T-helper 1 cell treated with Interleukin-12 subunit alpha and Interleukin-12 subunit beta and Interleukin-4 antibody, amounts not matched to agents 30 ng/mL and 1 ng/mL, for 36 hours (primary cell): ENCODE measurements at regions not wholly inside any gene's neighbourhood (a gene's known extent, or its start where the extent isn't known, plus 50 kb on each side); places are given as distances from the start of the nearest gene placed in this dataset.
"Not testable (repeated sequence)": the region's sequence is repeated elsewhere in the genome, so short reads cannot be mapped to it uniquely, and the experiment has no call there.

Source experiments
- intact Hi-C: fragments of 100-400 bp; cut with micrococcal nuclease; formaldehyde crosslinking; loops from one replicate; pipeline ENCODE4 v1.15.1; 2024

DNA sequence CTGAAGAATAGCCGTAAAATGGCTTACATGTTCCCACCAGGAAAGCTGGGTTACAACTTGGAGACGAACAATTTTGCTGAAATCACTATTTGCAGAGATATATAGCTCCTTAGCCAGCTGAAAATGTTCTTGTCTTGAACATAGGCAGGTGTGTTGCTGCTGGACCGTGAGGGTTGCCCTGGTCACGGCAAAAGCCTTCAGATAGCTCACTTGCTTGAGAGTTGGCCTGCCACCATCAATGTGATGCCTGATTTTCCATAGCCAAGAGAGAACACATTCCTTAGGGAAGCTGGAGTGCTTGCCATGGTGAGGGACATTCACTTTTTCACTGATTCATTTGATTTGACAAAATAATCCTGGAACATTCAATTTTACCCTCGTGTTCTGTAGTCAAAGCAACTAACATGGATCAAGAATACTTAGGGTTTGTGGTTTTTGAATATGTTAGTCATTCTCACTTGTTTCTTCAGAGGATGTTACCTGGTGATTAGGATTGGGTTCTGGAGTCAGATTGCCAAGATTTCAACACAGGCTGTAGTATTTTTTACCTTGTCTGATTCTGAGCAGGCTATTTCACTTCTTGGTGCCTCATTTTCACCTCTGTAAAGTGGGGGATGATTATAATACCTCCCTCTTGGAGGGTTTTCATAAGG lies 536.9 kb downstream of the RAPGEF2 start:
- intact Hi-C loops = no loop called here

DNA sequence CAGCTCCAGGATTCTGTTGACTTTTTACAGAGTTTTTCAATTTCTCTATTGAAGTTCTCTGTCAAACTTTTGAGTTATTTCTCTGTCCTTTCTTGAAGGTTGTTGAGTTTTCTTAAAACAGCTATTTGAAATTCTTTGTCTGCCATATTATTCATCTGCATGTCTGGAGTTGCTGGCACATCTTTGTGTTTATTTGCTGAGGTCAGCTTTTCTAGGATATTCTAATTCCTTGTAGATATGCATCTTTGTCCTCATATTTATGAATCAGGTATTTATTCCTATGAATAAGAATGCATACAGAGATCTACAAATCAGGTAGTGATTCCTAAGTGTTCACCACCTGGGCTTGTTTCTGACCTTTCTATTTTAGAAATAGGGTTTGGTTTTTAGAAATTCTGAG lies 546.4 kb downstream of the RAPGEF2 start:
- intact Hi-C loops = no loop called here

DNA sequence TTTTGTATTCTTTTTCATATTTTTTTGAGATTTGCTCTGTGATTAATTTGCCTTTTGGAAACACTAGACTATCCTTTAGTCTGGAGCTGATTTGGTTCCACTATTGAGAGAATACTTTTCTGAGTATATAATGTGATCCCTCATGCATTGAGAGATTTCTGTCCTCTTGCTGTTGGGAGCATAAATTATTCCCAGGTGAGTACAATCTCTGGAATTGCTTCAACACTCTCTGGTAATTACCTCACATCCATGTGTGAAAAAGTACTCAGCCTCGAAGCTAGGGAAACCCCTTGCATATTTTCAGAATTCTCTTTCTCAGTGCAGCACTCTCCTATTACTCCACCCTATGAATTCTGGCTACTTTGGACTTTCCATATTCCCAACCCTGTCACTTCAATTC lies 550.0 kb downstream of the RAPGEF2 start:
- intact Hi-C loops = no loop called here

DNA sequence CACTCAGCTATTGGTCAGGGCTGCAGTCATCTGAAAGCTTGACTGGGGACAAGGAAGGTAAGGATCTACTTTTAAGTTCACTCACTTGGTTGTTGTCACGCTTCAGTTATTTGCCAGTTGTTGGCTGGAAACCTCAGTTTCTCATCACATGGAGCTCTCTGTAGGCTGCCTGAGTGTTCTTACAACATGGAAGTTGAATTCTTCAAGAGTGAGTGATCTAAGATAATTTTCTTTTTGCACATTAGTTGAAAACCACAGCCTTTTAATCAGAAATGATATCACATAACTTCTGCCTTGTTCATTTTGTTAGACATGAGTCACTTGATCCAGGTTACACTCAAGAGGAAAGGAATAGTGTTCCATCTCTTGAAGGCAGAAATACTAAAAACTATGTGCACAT lies 552.7 kb downstream of the RAPGEF2 start:
- intact Hi-C loops = no loop called here

DNA sequence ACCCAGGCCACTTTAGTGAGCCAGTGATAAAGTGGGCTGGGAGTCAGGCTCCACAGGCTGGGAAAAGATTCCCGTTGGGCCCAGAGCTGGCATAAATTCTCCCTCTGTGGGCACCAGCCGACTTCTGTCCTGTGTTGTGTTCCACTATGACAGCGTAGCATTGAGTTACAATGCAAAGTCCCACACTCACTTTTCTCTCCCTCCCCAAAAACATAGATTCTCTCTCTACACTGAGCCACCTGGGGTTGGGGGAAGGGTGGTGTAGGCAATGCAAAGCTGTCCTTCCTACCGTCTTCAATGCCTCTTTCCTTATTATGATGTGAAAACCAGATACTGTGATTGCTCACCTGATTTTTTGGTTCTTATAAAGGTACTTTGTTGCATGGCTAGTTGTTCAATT lies 566.2 kb downstream of the RAPGEF2 start:
- intact Hi-C loops = no loop called here

DNA sequence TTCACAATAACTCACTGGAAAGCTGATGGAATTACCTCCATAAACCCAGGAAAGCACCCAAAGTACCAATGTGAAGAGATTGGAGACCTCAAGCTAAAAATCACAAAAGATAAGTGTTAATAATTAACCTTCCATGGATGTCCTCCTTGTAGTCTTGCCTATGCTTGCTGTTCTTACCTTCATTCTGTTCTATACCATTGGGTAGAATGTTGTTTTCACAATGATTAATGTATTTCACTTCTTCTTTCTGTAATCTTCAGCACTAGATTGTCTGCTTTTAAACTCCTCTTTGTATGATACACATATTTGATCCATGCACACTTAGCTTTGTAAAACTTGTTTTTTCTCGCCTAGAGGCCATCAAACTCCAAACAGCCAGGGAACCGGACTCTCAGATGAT lies 570.3 kb downstream of the RAPGEF2 start:
- intact Hi-C loops = no loop called here

DNA sequence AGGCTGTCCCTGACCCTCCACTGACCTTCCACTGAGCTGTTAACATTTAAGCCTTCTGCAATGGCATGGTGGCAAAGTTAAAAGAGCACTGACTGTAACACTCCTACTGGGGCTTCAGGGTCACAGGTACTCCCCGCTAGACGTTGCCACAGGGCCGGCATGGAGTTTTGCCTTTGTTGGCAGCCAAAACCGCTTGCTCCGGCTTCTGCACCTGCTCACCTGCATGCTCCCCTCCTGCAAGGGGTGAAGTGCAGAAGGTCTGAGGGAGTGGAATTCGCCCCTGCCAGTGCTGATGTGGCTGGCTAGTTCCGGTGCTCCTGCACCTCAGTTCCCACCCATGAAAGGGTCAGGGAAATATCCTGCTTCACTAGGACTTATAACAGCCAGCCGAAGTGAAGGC lies 571.4 kb downstream of the RAPGEF2 start:
- intact Hi-C loops = no loop called here

DNA sequence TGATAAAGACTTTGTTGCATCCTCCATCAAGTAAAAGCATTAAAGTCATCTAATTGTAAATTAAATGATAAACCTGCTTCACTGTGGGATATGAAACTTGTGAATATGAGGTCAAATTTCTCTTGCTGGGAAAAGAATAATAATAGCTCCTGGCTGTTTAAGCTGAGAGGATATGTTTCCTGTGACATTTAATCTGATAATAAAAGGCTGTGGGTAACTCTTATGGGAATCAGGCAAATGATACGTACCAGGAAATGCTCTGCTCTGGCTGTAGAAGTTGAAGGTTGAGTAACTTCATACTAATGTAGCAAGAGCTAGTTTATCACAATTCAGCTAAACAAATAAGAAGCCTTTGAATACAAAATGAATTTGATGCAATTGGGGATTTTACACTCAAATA lies 574.6 kb downstream of the RAPGEF2 start:
- intact Hi-C loops = no loop called here

DNA sequence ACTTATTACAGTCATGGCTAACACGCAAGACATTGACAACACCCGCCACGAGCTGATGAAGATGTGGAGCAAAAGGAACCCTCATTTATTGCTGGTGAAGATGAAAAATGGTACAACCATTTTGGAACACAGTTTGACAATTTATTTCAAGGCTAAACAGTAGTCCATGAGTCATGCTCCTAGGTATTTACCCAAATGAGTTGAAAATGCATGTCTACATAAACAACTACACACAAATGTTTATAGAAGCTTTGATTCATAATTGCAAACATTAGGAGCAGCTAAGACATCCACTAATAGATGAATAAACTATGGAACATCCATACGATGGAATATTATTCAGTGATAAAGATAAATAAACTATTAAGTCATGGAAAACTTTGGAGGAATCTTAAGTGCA lies 580.1 kb downstream of the RAPGEF2 start:
- intact Hi-C loops = no loop called here

DNA sequence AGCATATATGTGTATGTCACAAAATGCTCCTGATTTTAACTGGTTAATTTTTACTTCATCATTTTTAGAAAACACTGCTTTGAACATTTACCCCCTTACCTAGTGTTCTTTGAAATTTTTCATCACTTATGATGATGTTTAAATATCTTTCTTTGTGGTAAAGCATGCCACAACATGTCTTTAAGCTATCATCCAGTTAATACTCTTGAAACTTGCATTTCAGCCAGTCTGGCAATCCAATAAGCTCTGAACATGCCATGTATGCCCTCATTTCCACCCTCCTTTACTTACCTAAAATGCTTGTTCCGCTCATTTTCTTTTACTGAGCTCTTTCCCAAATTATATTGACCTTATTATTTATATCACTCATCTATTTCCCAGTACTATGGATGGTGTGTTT lies 581.2 kb downstream of the RAPGEF2 start:
- intact Hi-C loops = no loop called here

DNA sequence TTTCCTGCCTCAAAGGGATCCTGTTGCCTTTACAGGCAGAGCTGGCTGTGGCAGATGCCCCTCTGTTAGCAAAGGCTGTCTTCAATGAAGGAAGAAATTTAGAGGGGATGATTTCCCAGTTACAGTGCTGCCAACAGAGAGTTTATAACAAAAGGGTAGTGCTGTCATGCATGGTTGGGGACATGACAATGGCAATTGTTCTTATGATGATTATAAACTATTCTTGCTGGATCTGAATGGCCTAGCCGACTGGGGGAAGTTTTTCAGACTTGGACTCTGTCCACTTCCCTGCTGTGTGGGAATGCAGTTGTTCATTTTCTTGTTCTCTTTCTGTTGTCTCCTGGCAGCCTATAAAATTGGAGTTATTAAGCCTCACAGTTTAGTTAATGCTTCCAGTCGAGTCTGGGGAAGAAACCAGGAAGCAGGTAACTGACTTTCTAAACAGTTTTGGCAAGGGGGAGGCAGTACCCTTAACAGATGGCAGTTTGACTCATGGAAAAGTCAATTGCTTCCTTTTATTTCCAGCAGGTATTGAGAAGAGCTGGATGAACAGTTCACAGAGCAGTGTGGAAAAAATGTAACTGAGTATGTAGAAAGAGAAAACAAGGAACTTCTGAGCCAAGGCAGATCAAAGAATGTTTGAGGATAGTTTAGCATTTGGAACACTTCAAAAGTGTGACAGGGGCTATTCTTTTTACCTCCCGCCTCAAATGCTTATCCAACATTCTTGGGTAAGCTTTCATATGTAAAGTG lies 582.6 kb downstream of the RAPGEF2 start:
- intact Hi-C loops = no loop called here

DNA sequence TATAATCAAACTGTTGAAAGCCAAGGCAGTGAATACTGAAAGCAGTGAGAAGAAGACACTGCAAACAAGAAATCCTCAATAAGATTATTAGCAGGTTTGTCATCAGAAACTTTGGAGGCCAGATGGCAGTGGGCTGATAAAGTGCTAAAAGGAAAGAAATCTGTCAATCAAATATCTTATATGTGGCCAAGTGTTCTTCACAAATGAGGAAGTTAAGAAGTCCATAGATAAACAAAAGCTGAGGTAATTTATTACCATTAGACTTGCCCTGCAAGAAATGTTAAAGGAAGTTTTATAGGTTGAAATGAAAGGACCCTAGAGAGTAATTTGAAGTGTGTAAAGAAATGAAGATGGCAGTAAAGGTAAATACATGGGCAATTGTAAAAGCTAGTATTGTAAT lies 586.6 kb downstream of the RAPGEF2 start:
- intact Hi-C loops = no loop called here

DNA sequence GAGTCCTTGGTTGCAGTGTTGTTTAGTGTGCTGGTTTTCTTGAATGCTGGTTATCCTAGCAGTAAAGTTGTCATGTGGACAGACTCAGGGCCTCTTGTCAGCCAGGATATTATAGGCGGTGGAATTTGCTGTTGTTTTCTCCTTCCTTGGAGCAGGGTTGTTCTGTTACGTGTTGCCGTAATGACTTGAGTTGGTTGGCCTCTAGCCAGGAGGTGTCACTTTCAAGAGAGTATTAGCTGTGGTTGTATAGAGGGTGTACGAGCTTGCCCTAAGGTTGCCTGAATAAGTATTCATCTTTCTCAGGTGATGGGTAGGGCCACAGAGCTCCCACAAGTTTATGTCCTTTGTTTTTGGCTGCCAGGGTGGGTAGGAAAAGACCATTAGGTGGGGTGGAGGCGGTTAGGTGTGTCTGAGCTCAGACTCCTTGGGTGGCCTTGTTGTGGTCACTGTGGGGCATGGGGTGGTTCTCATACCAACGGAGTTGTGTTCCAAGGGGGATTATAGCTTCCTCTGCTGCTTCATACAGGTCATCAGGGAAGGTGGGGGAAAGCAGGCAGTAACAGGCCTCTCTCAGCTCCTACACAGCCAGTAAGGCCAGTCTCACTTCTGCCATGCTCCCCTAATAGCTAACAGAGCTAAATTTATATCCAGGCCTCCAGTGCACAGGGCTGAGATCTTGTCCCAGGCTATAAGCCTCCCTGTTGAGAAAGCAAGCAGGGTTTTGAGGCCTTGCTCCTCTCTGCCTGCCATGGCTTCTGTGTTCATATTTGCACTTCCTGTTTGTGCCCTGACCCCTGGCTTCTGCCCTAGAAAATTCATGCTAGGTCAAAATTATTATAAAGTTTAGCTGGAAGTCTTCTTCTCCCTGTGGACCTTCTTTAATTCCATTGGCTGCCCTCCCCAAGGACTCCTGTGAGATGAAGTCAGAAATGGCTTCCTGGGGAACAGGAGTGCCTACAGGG lies 594.7 kb downstream of the RAPGEF2 start:
- intact Hi-C loops = no loop called here

DNA sequence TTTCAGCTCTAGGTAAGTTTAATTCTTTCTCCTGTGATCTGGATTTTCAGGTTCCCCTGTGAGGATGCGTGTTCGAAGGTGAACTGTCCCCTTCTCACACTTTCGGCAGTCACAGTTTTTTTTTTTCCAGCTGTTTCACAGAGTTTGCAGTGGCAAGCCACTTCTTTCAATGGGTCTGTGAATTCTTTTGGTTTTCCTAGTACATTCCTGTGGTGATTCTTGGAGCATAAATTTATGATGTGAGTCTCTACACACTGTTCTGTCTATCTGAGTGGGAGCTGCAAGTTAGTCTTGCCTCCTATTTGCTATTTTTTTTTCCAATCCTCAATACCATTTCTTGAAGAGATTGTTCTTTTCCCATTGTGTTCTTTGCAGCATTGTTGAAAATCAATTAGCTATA lies 595.5 kb downstream of the RAPGEF2 start:
- intact Hi-C loops = no loop called here

DNA sequence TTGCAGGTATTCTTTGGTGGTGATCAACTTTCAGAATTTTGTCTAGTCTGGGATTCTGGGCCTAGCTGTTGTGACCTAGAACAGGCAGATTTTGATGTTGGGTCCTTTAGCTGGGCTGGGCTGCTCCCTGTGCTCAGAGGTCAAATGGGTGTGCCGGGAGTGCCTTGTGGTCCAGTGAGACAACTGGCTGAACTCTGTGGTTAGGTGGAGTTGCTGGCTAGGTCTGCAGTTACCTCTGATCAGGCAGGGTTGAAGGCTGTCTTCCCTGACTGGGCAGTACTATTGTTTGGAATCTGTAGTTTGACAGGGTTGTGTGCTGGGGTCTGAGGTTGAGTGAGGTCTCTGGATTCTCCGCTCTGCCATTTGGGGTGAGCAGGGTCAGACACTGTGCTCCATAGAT lies 599.3 kb downstream of the RAPGEF2 start:
- intact Hi-C loops = no loop called here

DNA sequence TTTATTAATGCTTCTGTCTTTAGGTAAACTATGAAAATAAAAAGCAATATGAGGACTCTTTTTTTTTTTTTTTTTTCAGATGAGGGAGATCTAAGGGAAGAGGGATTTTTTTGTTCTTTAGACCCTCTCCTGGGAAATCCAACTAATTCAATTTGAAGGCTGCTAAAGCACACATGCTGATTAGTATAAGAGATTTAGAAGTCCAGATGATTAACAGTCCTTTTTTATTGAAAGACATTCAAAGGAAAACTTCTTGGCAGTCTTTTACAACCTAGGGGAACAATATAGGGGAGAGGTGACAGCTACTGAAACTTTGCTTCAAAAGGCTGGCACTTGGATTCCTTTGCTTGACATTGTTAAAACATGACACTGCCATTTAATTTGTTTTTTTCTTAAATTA lies 602.5 kb downstream of the RAPGEF2 start:
- intact Hi-C loops = no loop called here

DNA sequence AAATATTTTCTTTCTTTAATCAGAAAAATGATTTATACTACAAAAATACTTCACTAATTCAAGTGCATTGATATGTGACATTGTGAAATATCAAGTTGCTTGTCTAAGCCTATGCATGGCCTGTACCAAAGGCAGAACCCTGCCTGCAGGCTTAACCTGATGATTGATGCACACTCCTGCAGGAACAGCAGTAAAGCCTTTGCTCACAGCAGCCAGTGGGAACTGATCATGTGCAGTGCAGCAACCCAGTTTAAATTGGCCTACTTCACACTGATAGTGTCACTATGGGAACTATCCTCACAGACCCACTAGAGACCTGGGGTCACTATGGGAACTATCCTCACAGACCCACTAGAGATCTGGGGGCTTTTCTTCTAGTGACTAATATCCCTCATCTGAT lies 603.8 kb downstream of the RAPGEF2 start:
- intact Hi-C loops = no loop called here

DNA sequence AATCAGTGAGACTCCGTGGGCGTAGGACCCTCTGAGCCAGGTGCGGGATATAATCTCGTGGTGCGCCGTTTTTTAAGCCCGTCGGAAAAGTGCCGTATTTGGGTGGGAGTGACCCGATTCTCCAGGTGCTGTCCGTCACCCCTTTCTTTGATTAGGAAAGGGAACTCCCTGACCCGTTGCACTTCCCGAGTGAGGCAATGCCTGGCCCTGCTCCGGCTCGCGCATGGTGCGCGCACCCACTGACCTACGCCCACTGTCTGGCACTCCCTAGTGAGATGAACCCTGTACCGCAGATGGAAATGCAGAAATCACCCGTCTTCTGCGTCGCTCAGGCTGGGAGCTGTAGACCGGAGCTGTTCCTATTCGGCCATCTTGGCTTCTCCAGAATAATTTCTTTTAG lies 612.3 kb downstream of the RAPGEF2 start:
- intact Hi-C loops = not testable (repeated sequence)

DNA sequence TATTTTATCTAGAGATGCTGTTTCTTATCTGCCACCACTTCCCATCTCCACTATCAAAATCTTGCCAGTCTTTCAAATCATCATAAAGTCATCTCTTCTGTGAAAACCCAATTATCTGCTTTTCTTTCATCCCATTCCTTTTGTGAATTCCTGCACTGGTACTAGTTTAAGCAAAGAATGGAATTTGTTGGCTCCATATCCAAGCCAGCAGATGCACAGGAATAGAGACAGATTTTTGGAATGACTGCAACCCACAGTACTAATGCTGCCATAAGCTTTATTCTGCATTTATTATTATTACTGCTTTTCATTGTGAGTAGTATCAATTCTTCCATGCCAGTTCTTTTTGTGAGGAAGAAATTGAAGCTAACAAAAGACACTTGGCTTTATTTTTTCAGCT lies 616.7 kb downstream of the RAPGEF2 start:
- intact Hi-C loops = no loop called here

DNA sequence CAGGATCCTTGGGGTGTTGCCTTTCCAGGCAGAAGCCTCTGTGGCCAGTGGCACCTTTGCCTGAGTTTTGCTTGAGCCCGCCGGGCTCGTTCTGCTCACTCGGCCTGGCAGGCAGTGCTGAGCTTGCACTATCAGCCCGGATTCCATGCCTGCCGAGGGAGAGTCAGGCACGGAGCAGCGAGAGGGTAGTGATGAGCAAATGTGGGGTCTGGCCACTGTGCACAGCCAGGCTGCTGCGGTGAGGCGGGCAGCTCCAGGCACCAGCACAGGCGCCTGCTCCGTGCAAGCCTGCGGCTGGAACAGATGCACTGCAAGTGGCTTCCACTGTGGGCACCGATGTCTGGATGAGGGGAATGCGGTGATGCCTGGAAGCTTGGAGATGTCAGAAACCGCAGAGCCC lies 619.2 kb downstream of the RAPGEF2 start:
- intact Hi-C loops = no loop called here

DNA sequence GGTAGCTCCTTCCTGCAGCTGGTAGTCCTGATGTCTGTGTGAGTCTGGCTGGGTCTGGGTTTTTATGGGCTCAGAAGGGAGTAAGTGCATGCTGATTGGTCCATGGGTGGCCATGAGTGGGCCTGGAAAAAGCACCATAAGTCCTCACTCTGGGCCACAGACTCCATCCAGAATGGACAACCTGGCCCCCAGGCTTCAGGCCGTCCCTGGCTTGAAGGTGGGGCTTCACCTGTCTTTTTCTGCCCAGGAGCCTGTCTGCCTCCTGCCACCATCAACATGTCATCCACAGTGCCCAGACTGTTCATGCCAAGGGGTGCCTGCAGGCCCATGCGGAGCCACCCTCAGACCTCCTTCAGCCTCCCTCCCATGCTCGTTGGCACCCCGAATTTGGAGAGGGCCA lies 620.0 kb downstream of the RAPGEF2 start:
- intact Hi-C loops = no loop called here

DNA sequence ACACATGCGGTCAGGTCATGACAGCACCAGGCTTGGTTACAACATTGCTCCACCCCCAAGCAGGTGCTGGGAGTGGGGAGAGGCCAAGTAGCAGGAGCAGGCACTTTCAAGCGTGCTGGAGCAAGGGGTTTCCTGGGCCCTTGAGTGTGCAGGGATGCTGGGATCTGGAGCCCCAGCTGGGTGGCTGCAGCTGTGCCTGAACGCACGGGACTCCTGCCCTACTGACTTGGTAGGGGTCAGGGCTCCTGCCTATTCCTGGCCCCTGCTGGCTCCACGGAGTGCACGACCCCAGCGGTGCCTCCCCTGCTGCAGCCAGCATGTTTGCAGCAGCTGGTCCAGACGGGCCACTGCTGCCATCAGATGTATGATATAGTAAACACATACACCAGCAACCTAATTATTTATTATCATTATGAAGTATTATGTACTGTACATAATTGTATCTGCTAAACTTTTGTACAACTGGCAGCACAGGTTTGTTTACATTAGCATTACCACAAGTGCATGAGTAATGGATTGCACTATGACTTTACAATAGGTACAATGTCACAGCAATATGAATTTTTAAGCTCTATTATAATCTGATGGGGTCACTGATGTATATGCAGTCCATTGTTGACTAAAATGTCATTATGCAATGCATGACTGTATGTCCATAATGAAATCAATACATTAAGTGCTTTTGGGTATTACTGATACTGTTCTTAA lies 620.6 kb downstream of the RAPGEF2 start:
- intact Hi-C loops = no loop called here
